ENCODE measurements at regions not wholly inside any gene's neighbourhood (a gene's known extent, or its start where the extent isn't known, plus 50 kb on each side); places are given as distances from the start of the nearest gene placed in this dataset.

GRCh38 chr3:193767353-193768069 is 174.5 kb downstream of the OPA1 start:
- TF ChIP-seq CTCF (IDR thresholded peaks at IDR 0.05), result no peak
- TF ChIP-seq POLR2A (IDR thresholded peaks at IDR 0.05), result no peak

Data from adrenal gland (tissue), 5 donors.